ENCODE measurements at regions not wholly inside any gene's neighbourhood (a gene's known extent, or its start where the extent isn't known, plus 50 kb on each side); places are given as distances from the start of the nearest gene placed in this dataset.

GRCh38 chr5:96279801-96280542 is 153.1 kb downstream of the PCSK1 start:
- ChIA-PET POLR2A (no interaction called here), CTCF (no interaction called here)
- no peaks in the 10 kb centered on the region for H3K36me3 ChIP-seq (ENCODE audit: insufficient read depth, low read length)
- Mint-ChIP-seq H3K36me3 (ENCODE audit: low read depth) (no peaks in the 10 kb centered on the region), H3K9me3 (no peaks in the 10 kb centered on the region), H3K4me3 (no peak overlapping the region), H3K27ac (no peak overlapping the region), H3K27me3 (peaks cover 29% of the 10 kb centered on the region), H3K4me1 (ENCODE audit: low read depth) (peaks cover 7% of the 10 kb centered on the region)
- H3K27ac ChIP-seq (ENCODE audit: low read depth in 1 of 2, low read length in 2 of 2), result no peak overlapping the region
- ATAC-seq (ENCODE audit: poor library complexity) (no peak), DNase-seq (peak in 1 of 14 experiments; percentile 29)
- H3K4me1 ChIP-seq (ENCODE audit: insufficient read depth, low read length), result no peaks in the 10 kb centered on the region
- intact Hi-C loops (cut with DNase I, micrococcal nuclease), result no loop called here
- no peak overlapping the region for H3K4me3 ChIP-seq (ENCODE audit: low read length)
- TF ChIP-seq, protein P1, sequence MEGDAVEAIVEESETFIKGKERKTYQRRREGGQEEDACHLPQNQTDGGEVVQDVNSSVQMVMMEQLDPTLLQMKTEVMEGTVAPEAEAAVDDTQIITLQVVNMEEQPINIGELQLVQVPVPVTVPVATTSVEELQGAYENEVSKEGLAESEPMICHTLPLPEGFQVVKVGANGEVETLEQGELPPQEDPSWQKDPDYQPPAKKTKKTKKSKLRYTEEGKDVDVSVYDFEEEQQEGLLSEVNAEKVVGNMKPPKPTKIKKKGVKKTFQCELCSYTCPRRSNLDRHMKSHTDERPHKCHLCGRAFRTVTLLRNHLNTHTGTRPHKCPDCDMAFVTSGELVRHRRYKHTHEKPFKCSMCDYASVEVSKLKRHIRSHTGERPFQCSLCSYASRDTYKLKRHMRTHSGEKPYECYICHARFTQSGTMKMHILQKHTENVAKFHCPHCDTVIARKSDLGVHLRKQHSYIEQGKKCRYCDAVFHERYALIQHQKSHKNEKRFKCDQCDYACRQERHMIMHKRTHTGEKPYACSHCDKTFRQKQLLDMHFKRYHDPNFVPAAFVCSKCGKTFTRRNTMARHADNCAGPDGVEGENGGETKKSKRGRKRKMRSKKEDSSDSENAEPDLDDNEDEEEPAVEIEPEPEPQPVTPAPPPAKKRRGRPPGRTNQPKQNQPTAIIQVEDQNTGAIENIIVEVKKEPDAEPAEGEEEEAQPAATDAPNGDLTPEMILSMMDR (IDR thresholded peaks at IDR 0.05), result no peak
- no peaks in the 10 kb centered on the region for H3K27me3 ChIP-seq (ENCODE audit: control insufficient read depth in 1 of 2, insufficient read depth in 2 of 2, low read length in 2 of 2)
- no peaks in the 10 kb centered on the region for H3K9me3 ChIP-seq (ENCODE audit: control insufficient read depth in 1 of 2, insufficient read depth in 1 of 2, low read length in 2 of 2)

GRCh38 chr5:96278981-96279380 is 154.1 kb downstream of the PCSK1 start:
- DNase-seq (no peak), ATAC-seq (ENCODE audit: poor library complexity) (no peak)
- Mint-ChIP-seq H3K27ac (no peak overlapping the region), H3K4me3 (no peak overlapping the region), H3K9me3 (no peaks in the 10 kb centered on the region), H3K4me1 (ENCODE audit: low read depth) (peaks cover 7% of the 10 kb centered on the region), H3K27me3 (peaks cover 23% of the 10 kb centered on the region), H3K36me3 (ENCODE audit: low read depth) (no peaks in the 10 kb centered on the region)
- intact Hi-C loops (cut with DNase I, micrococcal nuclease), result no loop called here
- no peaks in the 10 kb centered on the region for H3K36me3 ChIP-seq (ENCODE audit: insufficient read depth, low read length)
- no peak overlapping the region for H3K4me3 ChIP-seq (ENCODE audit: low read length)
- POLR2A ChIA-PET, result no interaction called here
- TF ChIP-seq, protein P1 (IDR thresholded peaks at IDR 0.05), result no peak
- no peaks in the 10 kb centered on the region for H3K27me3 ChIP-seq (ENCODE audit: control insufficient read depth in 1 of 2, insufficient read depth in 2 of 2, low read length in 2 of 2)
- no peaks in the 10 kb centered on the region for H3K4me1 ChIP-seq (ENCODE audit: insufficient read depth, low read length)
- H3K27ac ChIP-seq (ENCODE audit: low read depth in 1 of 2, low read length in 2 of 2), result no peak overlapping the region
- H3K9me3 ChIP-seq (ENCODE audit: control insufficient read depth in 1 of 2, insufficient read depth in 1 of 2, low read length in 2 of 2), result no peaks in the 10 kb centered on the region
- CTCF ChIA-PET, result no interaction called here

- no peaks in the 10 kb centered on the region for H3K4me1 ChIP-seq (ENCODE audit: insufficient read depth, low read length)
- POLR2A ChIA-PET, result no interaction called here
- CTCF ChIA-PET, result no interaction called here
- Mint-ChIP-seq H3K27ac (no peak overlapping the region), H3K9me3 (peaks cover 5% of the 10 kb centered on the region), H3K36me3 (ENCODE audit: low read depth) (no peaks in the 10 kb centered on the region), H3K4me1 (ENCODE audit: low read depth) (peaks cover 5% of the 10 kb centered on the region), H3K27me3 (no peaks in the 10 kb centered on the region), H3K4me3 (no peak overlapping the region)
- H3K27me3 ChIP-seq (ENCODE audit: control insufficient read depth in 1 of 2, insufficient read depth in 2 of 2, low read length in 2 of 2), result no peaks in the 10 kb centered on the region
- TF ChIP-seq, protein P1 (IDR thresholded peaks at IDR 0.05), result no peak
- DNase-seq (no peak), ATAC-seq (ENCODE audit: poor library complexity) (no peak)
- no peaks in the 10 kb centered on the region for H3K36me3 ChIP-seq (ENCODE audit: insufficient read depth, low read length)
- intact Hi-C loops (cut with DNase I, micrococcal nuclease), result no loop called here
- H3K4me3 ChIP-seq (ENCODE audit: low read length), result no peak overlapping the region
- no peaks in the 10 kb centered on the region for H3K9me3 ChIP-seq (ENCODE audit: control insufficient read depth in 1 of 2, insufficient read depth in 1 of 2, low read length in 2 of 2)
- H3K27ac ChIP-seq (ENCODE audit: low read depth in 1 of 2, low read length in 2 of 2), result no peak overlapping the region
Measured at GRCh38 chr5:96275051-96275450, 158.0 kb downstream of the PCSK1 start.

Data from CD4-positive, alpha-beta T cell (primary cell).